ENCODE measurements at regions not wholly inside any gene's neighbourhood (a gene's known extent, or its start where the extent isn't known, plus 50 kb on each side); places are given as distances from the start of the nearest gene placed in this dataset.

GRCh38 chr4:177204126-177204525, 105.5 kb upstream of the NEIL3 start:
- TF ChIP-seq CTCF (IDR thresholded peaks at IDR 0.05) (no peak), POLR2A (IDR thresholded peaks at IDR 0.05) (no peak), EP300 (IDR thresholded peaks at IDR 0.05) (no peak)

Measured in suprapubic skin (tissue), 3 donors.